T47D (cell line): ENCODE measurements at regions not wholly inside any gene's neighbourhood (a gene's known extent, or its start where the extent isn't known, plus 50 kb on each side); places are given as distances from the start of the nearest gene placed in this dataset.
"Not testable (repeated sequence)": the region's sequence is repeated elsewhere in the genome, so short reads cannot be mapped to it uniquely, and the experiment has no call there.

Experiments
- DNase-seq, 2 experiments: peaks; one replicate each; pipeline versions ENCODE4 v3.0.0 to v3.0.0-alpha.2; 2011 to 2012; ENCODE audit warnings: low read depth in 1 of 2, low spot score in 1 of 2
- JUND ChIP-seq: IDR thresholded peaks from 2 replicates; pipeline ENCODE4 v1.6.1; 2012; ENCODE audit warnings: low read depth
- in situ Hi-C: cut with HindIII; loops from 2 replicates; pipeline ENCODE4 v1.10.0; 2016; ENCODE audit warnings: low sequenced_read_pairs, low pct_unique_long_range_greater_than_20kb

- in situ Hi-C loops: no loop called here
- no peak for DNase-seq
- no peak for TF ChIP-seq JUND
Measured at GRCh38 chr9:75358846-75359245, 270.5 kb downstream of the OSTF1 start.

- no peak for TF ChIP-seq JUND
- in situ Hi-C loops: no loop called here
- no peak for DNase-seq
Measured at GRCh38 chr9:75359638-75360037, 271.3 kb downstream of the OSTF1 start.

GRCh38 chr9:75360252-75360651 lies 271.9 kb downstream of the OSTF1 start:
- TF ChIP-seq JUND: no peak
- in situ Hi-C loops: no loop called here
- no peak for DNase-seq

- DNase-seq, in situ Hi-C loops: not testable (repeated sequence)
Measured at GRCh38 chr9:75362446-75362845, 274.1 kb downstream of the OSTF1 start.

GRCh38 chr9:75365196-75365595 lies 276.9 kb downstream of the OSTF1 start:
- DNase-seq: no peak
- no peak for TF ChIP-seq JUND
- in situ Hi-C loops: no loop called here

- DNase-seq: no peak
- no peak for TF ChIP-seq JUND
- in situ Hi-C loops: no loop called here
Measured at GRCh38 chr9:75369989-75370388, 281.7 kb downstream of the OSTF1 start.

GRCh38 chr9:75372499-75373268 lies 284.4 kb downstream of the OSTF1 start:
- TF ChIP-seq JUND: no peak
- in situ Hi-C loops: no loop called here
- DNase-seq: no peak

- no peak for TF ChIP-seq JUND
- no peak for DNase-seq
- in situ Hi-C loops: no loop called here
Measured at GRCh38 chr9:75376680-75377254, 288.5 kb downstream of the OSTF1 start.

- DNase-seq: no peak
- in situ Hi-C loops: no loop called here
- TF ChIP-seq JUND: no peak
Measured at GRCh38 chr9:75378036-75378435, 289.7 kb downstream of the OSTF1 start.

GRCh38 chr9:75378926-75379325 lies 290.6 kb downstream of the OSTF1 start:
- TF ChIP-seq JUND: no peak
- in situ Hi-C loops: no loop called here
- no peak for DNase-seq

GRCh38 chr9:75382126-75382525 lies 293.8 kb downstream of the OSTF1 start:
- DNase-seq: no peak
- in situ Hi-C loops: no loop called here
- no peak for TF ChIP-seq JUND

GRCh38 chr9:75383420-75384034 lies 295.2 kb downstream of the OSTF1 start:
- in situ Hi-C loops, DNase-seq: not testable (repeated sequence)

- in situ Hi-C loops: no loop called here
- TF ChIP-seq JUND: no peak
- no peak for DNase-seq
Measured at GRCh38 chr9:75385236-75385635, 296.9 kb downstream of the OSTF1 start.
